ENCODE measurements at regions not wholly inside any gene's neighbourhood (a gene's known extent, or its start where the extent isn't known, plus 50 kb on each side); places are given as distances from the start of the nearest gene placed in this dataset.

- no peak for TF ChIP-seq CTCF (conservative IDR thresholded peaks at IDR 0.05)
- TF ChIP-seq EZH2 (IDR thresholded peaks at IDR 0.05; ENCODE audit: low read depth): no peak
Observed at GRCh38 chr19:28913626-28914025, 299.3 kb downstream of the UQCRFS1 start.

Data from PC-9 (cell line).